ENCODE measurements at regions not wholly inside any gene's neighbourhood (a gene's known extent, or its start where the extent isn't known, plus 50 kb on each side); places are given as distances from the start of the nearest gene placed in this dataset.

- Histone ChIP-seq H3K9me3 (ENCODE audit: control insufficient read depth in 5 of 5, low read length in 5 of 5) (peaks cover 0 to 7% (median 3%) of the 10 kb centered on the region in 5 donors), H3K27ac (ENCODE audit: low read depth, low read length) (no peak overlapping the region), H3K4me3 (ENCODE audit: low read depth in 1 of 5, low read length in 5 of 5) (no peak overlapping the region), H3K27me3 (ENCODE audit: control insufficient read depth in 5 of 5, insufficient read depth in 4 of 5, low read length in 5 of 5) (no peaks in the 10 kb centered on the region), H3K9ac (ENCODE audit: low read length in 5 of 5) (no peak overlapping the region), H3K4me1 (ENCODE audit: control insufficient read depth in 5 of 5, insufficient read depth in 5 of 5, low read length in 5 of 5) (no peaks in the 10 kb centered on the region), H3K36me3 (ENCODE audit: control insufficient read depth in 5 of 5, insufficient read depth in 5 of 5, low read length in 5 of 5) (no peaks in the 10 kb centered on the region)
Observed at GRCh38 chr3:5290915-5291314, 103.4 kb downstream of the EDEM1 start.

GRCh38 chr3:5292512-5292911 is 105.0 kb downstream of the EDEM1 start:
- H3K27ac ChIP-seq (ENCODE audit: low read depth, low read length) = no peak overlapping the region
- no peaks in the 10 kb centered on the region for H3K36me3 ChIP-seq (ENCODE audit: control insufficient read depth in 5 of 5, insufficient read depth in 5 of 5, low read length in 5 of 5)
- no peak overlapping the region for H3K4me3 ChIP-seq (ENCODE audit: low read depth in 1 of 5, low read length in 5 of 5)

GRCh38 chr3:5293207-5293606 is 105.7 kb downstream of the EDEM1 start:
- Histone ChIP-seq H3K4me1 (ENCODE audit: control insufficient read depth in 5 of 5, insufficient read depth in 5 of 5, low read length in 5 of 5) (no peaks in the 10 kb centered on the region), H3K27ac (ENCODE audit: low read depth, low read length) (no peak overlapping the region), H3K27me3 (ENCODE audit: control insufficient read depth in 5 of 5, insufficient read depth in 4 of 5, low read length in 5 of 5) (no peaks in the 10 kb centered on the region), H3K9me3 (ENCODE audit: control insufficient read depth in 5 of 5, low read length in 5 of 5) (peaks cover 0 to 5% (median 0%) of the 10 kb centered on the region in 5 donors), H3K9ac (ENCODE audit: low read length in 5 of 5) (no peak overlapping the region), H3K4me3 (ENCODE audit: low read depth in 1 of 5, low read length in 5 of 5) (no peak overlapping the region), H3K36me3 (ENCODE audit: control insufficient read depth in 5 of 5, insufficient read depth in 5 of 5, low read length in 5 of 5) (no peaks in the 10 kb centered on the region)

More at GRCh38 chr3:5292512-5292911, 105.0 kb downstream of the EDEM1 start:
- no peaks in the 10 kb centered on the region for H3K27me3 ChIP-seq (ENCODE audit: control insufficient read depth in 5 of 5, insufficient read depth in 4 of 5, low read length in 5 of 5)
- no peak overlapping the region for H3K9ac ChIP-seq (ENCODE audit: low read length in 5 of 5)
- peaks cover 0 to 8% (median 3%) of the 10 kb centered on the region in 5 donors for H3K9me3 ChIP-seq (ENCODE audit: control insufficient read depth in 5 of 5, low read length in 5 of 5)
- no peaks in the 10 kb centered on the region for H3K4me1 ChIP-seq (ENCODE audit: control insufficient read depth in 5 of 5, insufficient read depth in 5 of 5, low read length in 5 of 5)

GRCh38 chr3:5294356-5294755 is 106.8 kb downstream of the EDEM1 start:
- peaks cover 0 to 2% (median 0%) of the 10 kb centered on the region in 5 donors for H3K9me3 ChIP-seq (ENCODE audit: control insufficient read depth in 5 of 5, low read length in 5 of 5)
- no peak overlapping the region for H3K4me3 ChIP-seq (ENCODE audit: low read depth in 1 of 5, low read length in 5 of 5)
- H3K36me3 ChIP-seq (ENCODE audit: control insufficient read depth in 5 of 5, insufficient read depth in 5 of 5, low read length in 5 of 5) = no peaks in the 10 kb centered on the region
- no peaks in the 10 kb centered on the region for H3K4me1 ChIP-seq (ENCODE audit: control insufficient read depth in 5 of 5, insufficient read depth in 5 of 5, low read length in 5 of 5)
- H3K27ac ChIP-seq (ENCODE audit: low read depth, low read length) = no peak overlapping the region
- H3K9ac ChIP-seq (ENCODE audit: low read length in 5 of 5) = no peak overlapping the region
- no peaks in the 10 kb centered on the region for H3K27me3 ChIP-seq (ENCODE audit: control insufficient read depth in 5 of 5, insufficient read depth in 4 of 5, low read length in 5 of 5)

GRCh38 chr3:5295191-5295690 is 107.7 kb downstream of the EDEM1 start:
- no peaks in the 10 kb centered on the region for H3K36me3 ChIP-seq (ENCODE audit: control insufficient read depth in 5 of 5, insufficient read depth in 5 of 5, low read length in 5 of 5)
- no peak overlapping the region for H3K9ac ChIP-seq (ENCODE audit: low read length in 5 of 5)
- peaks cover 0 to 2% (median 0%) of the 10 kb centered on the region in 5 donors for H3K9me3 ChIP-seq (ENCODE audit: control insufficient read depth in 5 of 5, low read length in 5 of 5)
- no peaks in the 10 kb centered on the region for H3K4me1 ChIP-seq (ENCODE audit: control insufficient read depth in 5 of 5, insufficient read depth in 5 of 5, low read length in 5 of 5)
- H3K27me3 ChIP-seq (ENCODE audit: control insufficient read depth in 5 of 5, insufficient read depth in 4 of 5, low read length in 5 of 5) = no peaks in the 10 kb centered on the region
- H3K27ac ChIP-seq (ENCODE audit: low read depth, low read length) = no peak overlapping the region
- no peak overlapping the region for H3K4me3 ChIP-seq (ENCODE audit: low read depth in 1 of 5, low read length in 5 of 5)

- Histone ChIP-seq H3K27me3 (ENCODE audit: control insufficient read depth in 5 of 5, insufficient read depth in 4 of 5, low read length in 5 of 5) (no peaks in the 10 kb centered on the region), H3K27ac (ENCODE audit: low read depth, low read length) (no peak overlapping the region), H3K4me1 (ENCODE audit: control insufficient read depth in 5 of 5, insufficient read depth in 5 of 5, low read length in 5 of 5) (no peaks in the 10 kb centered on the region), H3K36me3 (ENCODE audit: control insufficient read depth in 5 of 5, insufficient read depth in 5 of 5, low read length in 5 of 5) (no peaks in the 10 kb centered on the region), H3K4me3 (ENCODE audit: low read depth in 1 of 5, low read length in 5 of 5) (no peak overlapping the region), H3K9me3 (ENCODE audit: control insufficient read depth in 5 of 5, low read length in 5 of 5) (peaks cover 0 to 2% (median 0%) of the 10 kb centered on the region in 5 donors), H3K9ac (ENCODE audit: low read length in 5 of 5) (no peak overlapping the region)
Observed at GRCh38 chr3:5296362-5296761, 108.9 kb downstream of the EDEM1 start.

- H3K4me3 ChIP-seq (ENCODE audit: low read depth in 1 of 5, low read length in 5 of 5) = no peak overlapping the region
- H3K27me3 ChIP-seq (ENCODE audit: control insufficient read depth in 5 of 5, insufficient read depth in 4 of 5, low read length in 5 of 5) = no peaks in the 10 kb centered on the region
- no peaks in the 10 kb centered on the region for H3K36me3 ChIP-seq (ENCODE audit: control insufficient read depth in 5 of 5, insufficient read depth in 5 of 5, low read length in 5 of 5)
- peaks cover 0 to 2% (median 0%) of the 10 kb centered on the region in 5 donors for H3K9me3 ChIP-seq (ENCODE audit: control insufficient read depth in 5 of 5, low read length in 5 of 5)
- no peak overlapping the region for H3K9ac ChIP-seq (ENCODE audit: low read length in 5 of 5)
- H3K4me1 ChIP-seq (ENCODE audit: control insufficient read depth in 5 of 5, insufficient read depth in 5 of 5, low read length in 5 of 5) = no peaks in the 10 kb centered on the region
- no peak overlapping the region for H3K27ac ChIP-seq (ENCODE audit: low read depth, low read length)
Observed at GRCh38 chr3:5297895-5298294, 110.4 kb downstream of the EDEM1 start.

GRCh38 chr3:5298453-5298852 is 110.9 kb downstream of the EDEM1 start:
- H3K36me3 ChIP-seq (ENCODE audit: control insufficient read depth in 5 of 5, insufficient read depth in 5 of 5, low read length in 5 of 5) = no peaks in the 10 kb centered on the region
- H3K9ac ChIP-seq (ENCODE audit: low read length in 5 of 5) = no peak overlapping the region
- H3K27ac ChIP-seq (ENCODE audit: low read depth, low read length) = no peak overlapping the region
- no peak overlapping the region for H3K4me3 ChIP-seq (ENCODE audit: low read depth in 1 of 5, low read length in 5 of 5)
- H3K9me3 ChIP-seq (ENCODE audit: control insufficient read depth in 5 of 5, low read length in 5 of 5) = peaks cover 0 to 2% (median 0%) of the 10 kb centered on the region in 5 donors
- H3K27me3 ChIP-seq (ENCODE audit: control insufficient read depth in 5 of 5, insufficient read depth in 4 of 5, low read length in 5 of 5) = no peaks in the 10 kb centered on the region
- no peaks in the 10 kb centered on the region for H3K4me1 ChIP-seq (ENCODE audit: control insufficient read depth in 5 of 5, insufficient read depth in 5 of 5, low read length in 5 of 5)

GRCh38 chr3:5299161-5299560 is 111.7 kb downstream of the EDEM1 start:
- no peak overlapping the region for H3K27ac ChIP-seq (ENCODE audit: low read depth, low read length)
- no peak overlapping the region for H3K4me3 ChIP-seq (ENCODE audit: low read depth in 1 of 5, low read length in 5 of 5)
- no peaks in the 10 kb centered on the region for H3K36me3 ChIP-seq (ENCODE audit: control insufficient read depth in 5 of 5, insufficient read depth in 5 of 5, low read length in 5 of 5)
- no peaks in the 10 kb centered on the region for H3K27me3 ChIP-seq (ENCODE audit: control insufficient read depth in 5 of 5, insufficient read depth in 4 of 5, low read length in 5 of 5)
- H3K4me1 ChIP-seq (ENCODE audit: control insufficient read depth in 5 of 5, insufficient read depth in 5 of 5, low read length in 5 of 5) = no peaks in the 10 kb centered on the region
- no peak overlapping the region for H3K9ac ChIP-seq (ENCODE audit: low read length in 5 of 5)
- peaks cover 0 to 2% (median 0%) of the 10 kb centered on the region in 5 donors for H3K9me3 ChIP-seq (ENCODE audit: control insufficient read depth in 5 of 5, low read length in 5 of 5)

GRCh38 chr3:5300638-5301037 is 113.1 kb downstream of the EDEM1 start:
- Histone ChIP-seq H3K9ac (ENCODE audit: low read length in 5 of 5) (no peak overlapping the region), H3K27me3 (ENCODE audit: control insufficient read depth in 5 of 5, insufficient read depth in 4 of 5, low read length in 5 of 5) (no peaks in the 10 kb centered on the region), H3K9me3 (ENCODE audit: control insufficient read depth in 5 of 5, low read length in 5 of 5) (peaks cover 0 to 5% (median 0%) of the 10 kb centered on the region in 5 donors), H3K36me3 (ENCODE audit: control insufficient read depth in 5 of 5, insufficient read depth in 5 of 5, low read length in 5 of 5) (no peaks in the 10 kb centered on the region), H3K27ac (ENCODE audit: low read depth, low read length) (no peak overlapping the region), H3K4me3 (ENCODE audit: low read depth in 1 of 5, low read length in 5 of 5) (no peak overlapping the region), H3K4me1 (ENCODE audit: control insufficient read depth in 5 of 5, insufficient read depth in 5 of 5, low read length in 5 of 5) (peaks cover 0 to 10% (median 5%) of the 10 kb centered on the region in 5 donors)
